ENCODE measurements at regions not wholly inside any gene's neighbourhood (a gene's known extent, or its start where the extent isn't known, plus 50 kb on each side); places are given as distances from the start of the nearest gene placed in this dataset.
"Not testable (repeated sequence)": the region's sequence is repeated elsewhere in the genome, so short reads cannot be mapped to it uniquely, and the experiment has no call there.

- ChIA-PET CTCF (no interaction called here), POLR2A (no interaction called here)
- DNase-seq (ENCODE audit: low read depth, low spot score) = no peak
- no peak for TF ChIP-seq CTCF (IDR thresholded peaks at IDR 0.05; ENCODE audit: insufficient read depth, low read length, missing control alignments)
- no peak overlapping the region for H3K4me3 ChIP-seq (ENCODE audit: low read depth, low read length)
Observed at GRCh38 chr9:102456562-102456961, 538.6 kb upstream of the CYLC2 start.

- POLR2A ChIA-PET = no interaction called here
- TF ChIP-seq CTCF (IDR thresholded peaks at IDR 0.05; ENCODE audit: insufficient read depth, low read length, missing control alignments) = no peak
- H3K4me3 ChIP-seq (ENCODE audit: low read depth, low read length) = no peak overlapping the region
- CTCF ChIA-PET = no interaction called here
- DNase-seq (ENCODE audit: low read depth, low spot score) = no peak
Observed at GRCh38 chr9:102445906-102446305, 549.2 kb upstream of the CYLC2 start.

- CTCF ChIA-PET = no interaction called here
- POLR2A ChIA-PET = no interaction called here
- no peak overlapping the region for H3K4me3 ChIP-seq (ENCODE audit: low read depth, low read length)
- no peak for TF ChIP-seq CTCF (IDR thresholded peaks at IDR 0.05; ENCODE audit: insufficient read depth, low read length, missing control alignments)
- DNase-seq (ENCODE audit: low read depth, low spot score) = no peak
Observed at GRCh38 chr9:102445181-102445747, 549.9 kb upstream of the CYLC2 start.

- no peak overlapping the region for H3K4me3 ChIP-seq (ENCODE audit: low read depth, low read length)
- ChIA-PET CTCF (interaction anchor here (0.6 kb wide), 1 partner anchor 67 kb away, joined by 3 read pairs; no protein-coding TSS in a partner anchor), POLR2A (no interaction called here)
- DNase-seq (ENCODE audit: low read depth, low spot score) = no peak
- TF ChIP-seq CTCF (IDR thresholded peaks at IDR 0.05; ENCODE audit: insufficient read depth, low read length, missing control alignments) = no peak
Observed at GRCh38 chr9:102439583-102439982, 555.5 kb upstream of the CYLC2 start.

GRCh38 chr9:102436599-102436998 lies 558.5 kb upstream of the CYLC2 start:
- DNase-seq (ENCODE audit: low read depth, low spot score); CTCF ChIA-PET; POLR2A ChIA-PET; H3K4me3 ChIP-seq (ENCODE audit: low read depth, low read length): not testable (repeated sequence)

- DNase-seq (ENCODE audit: low read depth, low spot score) = no peak
- CTCF ChIA-PET = no interaction called here
- POLR2A ChIA-PET = no interaction called here
- no peak overlapping the region for H3K4me3 ChIP-seq (ENCODE audit: low read depth, low read length)
- no peak for TF ChIP-seq CTCF (IDR thresholded peaks at IDR 0.05; ENCODE audit: insufficient read depth, low read length, missing control alignments)
Observed at GRCh38 chr9:102435427-102435826, 559.7 kb upstream of the CYLC2 start.

- ChIA-PET CTCF (no interaction called here), POLR2A (no interaction called here)
- TF ChIP-seq CTCF (IDR thresholded peaks at IDR 0.05; ENCODE audit: insufficient read depth, low read length, missing control alignments) = no peak
- no peak for DNase-seq (ENCODE audit: low read depth, low spot score)
- no peak overlapping the region for H3K4me3 ChIP-seq (ENCODE audit: low read depth, low read length)
Observed at GRCh38 chr9:102434545-102434944, 560.6 kb upstream of the CYLC2 start.

Data from AG04449 (cell line).